HG02973 (cell line): ENCODE measurements at regions not wholly inside any gene's neighbourhood (a gene's known extent, or its start where the extent isn't known, plus 50 kb on each side); places are given as distances from the start of the nearest gene placed in this dataset.
"Not testable (repeated sequence)": the region's sequence is repeated elsewhere in the genome, so short reads cannot be mapped to it uniquely, and the experiment has no call there.

Experiments
- ATAC-seq: cut with Tn5 transposase; IDR thresholded peaks from one replicate; pipeline ENCODE4 v1.9.1; 2021; ENCODE audit warnings: moderate library complexity; ENCODE audit not compliant: unreplicated experiment

DNA sequence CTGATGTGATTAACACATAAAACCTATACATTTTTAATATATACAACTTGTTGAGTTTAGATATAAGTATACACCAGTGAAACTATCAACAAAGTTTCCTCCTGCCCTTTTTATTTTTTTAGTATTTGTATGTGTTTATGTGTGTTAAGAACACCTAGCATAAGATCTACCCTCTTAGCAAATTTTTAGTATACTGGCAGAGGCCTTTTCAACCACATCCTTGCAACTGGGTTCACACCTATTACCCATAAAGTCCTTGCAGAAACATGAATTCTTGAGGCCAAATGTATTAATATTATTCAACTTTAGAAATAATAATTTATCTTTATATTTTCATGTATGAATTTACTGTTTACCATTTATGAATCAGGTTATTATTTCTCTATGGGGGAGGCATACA lies 119.7 kb upstream of the CRIM1 start:
- no peak for ATAC-seq

DNA sequence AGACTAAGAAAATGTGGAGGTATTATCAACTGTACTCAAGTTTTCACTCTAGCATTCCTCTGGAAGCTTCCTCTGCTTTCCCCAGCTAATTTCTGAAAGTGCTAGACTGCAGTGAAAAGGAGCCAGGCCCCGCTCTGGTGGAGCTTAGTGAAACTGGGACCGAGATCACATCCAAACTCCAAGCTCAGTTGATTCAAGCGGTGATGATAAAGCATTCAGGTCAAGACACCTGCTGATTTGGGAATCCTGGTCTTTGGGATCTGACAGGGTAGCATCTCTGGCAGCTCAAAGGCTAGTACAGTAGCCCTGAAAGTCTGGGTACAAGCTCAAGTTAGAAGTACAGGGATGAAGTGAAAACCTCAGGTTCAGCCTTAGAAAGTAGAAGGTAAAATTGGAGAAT lies 120.2 kb upstream of the CRIM1 start:
- ATAC-seq: no peak

DNA sequence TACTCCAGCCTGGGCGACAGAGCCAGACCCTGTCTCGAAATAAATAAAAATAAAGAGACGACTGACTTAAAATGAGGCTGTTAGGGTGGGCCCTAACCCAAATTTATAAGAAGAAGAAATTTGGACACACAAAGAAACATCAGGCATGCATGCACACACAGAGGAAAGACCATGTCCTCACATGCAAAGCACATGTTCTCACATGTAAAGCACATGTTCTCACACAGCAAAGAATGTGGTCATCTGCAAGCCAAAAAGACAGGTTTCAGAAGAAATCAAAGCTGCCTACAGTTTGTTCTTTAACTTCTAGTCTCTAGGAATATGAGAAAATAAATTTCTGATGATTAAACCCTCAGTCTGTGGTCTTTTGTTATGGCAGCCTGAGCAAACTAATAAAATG lies 132.3 kb upstream of the CRIM1 start:
- ATAC-seq: no peak

DNA sequence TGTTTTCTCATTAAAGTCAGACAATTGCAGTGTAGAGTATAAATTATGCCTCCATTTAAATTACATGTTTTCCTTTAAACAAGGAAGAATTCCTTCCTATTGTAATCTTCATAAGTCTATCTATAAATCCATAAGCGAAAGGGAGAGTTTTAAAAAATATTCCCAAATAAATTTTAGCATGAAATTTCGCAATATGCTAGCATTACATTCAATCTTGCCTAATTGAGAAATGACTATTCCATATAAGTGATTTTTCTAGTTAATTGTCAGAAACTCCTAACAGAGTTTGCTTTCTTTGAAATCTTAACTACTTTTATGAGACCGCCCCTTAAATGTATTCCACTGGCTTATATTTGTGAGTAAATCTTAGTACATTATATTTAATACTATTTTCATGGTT lies 133.1 kb upstream of the CRIM1 start:
- no peak for ATAC-seq

DNA sequence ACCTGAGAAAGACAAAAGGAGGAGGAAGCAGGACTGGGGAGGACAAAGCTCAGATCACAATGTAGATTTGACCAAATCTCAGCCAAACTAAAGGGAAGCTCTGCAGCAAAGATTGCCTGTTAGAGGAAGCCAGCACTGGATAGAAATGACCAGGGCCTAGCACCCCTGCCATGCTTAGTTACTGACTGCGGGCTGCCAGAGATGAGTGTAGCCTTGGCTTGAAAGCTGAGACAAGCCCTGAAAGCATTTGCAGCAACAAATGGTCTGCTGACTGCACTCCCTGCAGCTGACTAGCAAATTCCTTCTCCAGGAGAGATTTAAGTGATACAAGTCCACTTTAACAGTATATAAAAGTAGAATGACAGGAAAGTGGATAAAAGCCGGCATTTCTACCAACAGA lies 140.9 kb upstream of the CRIM1 start:
- no peak for ATAC-seq

DNA sequence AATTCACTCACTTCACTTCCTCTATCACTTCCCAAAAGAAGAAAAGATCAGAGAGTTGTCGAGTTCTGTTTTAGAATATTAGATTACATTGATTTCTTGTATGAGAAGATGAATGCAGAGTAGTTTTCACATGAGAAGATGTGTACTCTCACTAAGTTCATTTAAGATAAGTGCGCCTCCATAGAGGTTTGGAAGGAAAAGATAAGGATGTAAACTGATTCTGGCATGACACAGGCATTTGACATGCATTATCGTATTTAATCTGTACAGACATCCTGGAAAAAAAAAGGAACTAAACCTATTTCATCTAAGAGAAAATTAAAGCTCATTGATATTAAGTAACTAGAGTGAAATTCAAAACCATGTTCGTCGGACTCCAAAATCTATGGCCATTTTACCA lies 152.2 kb upstream of the CRIM1 start:
- ATAC-seq: no peak

DNA sequence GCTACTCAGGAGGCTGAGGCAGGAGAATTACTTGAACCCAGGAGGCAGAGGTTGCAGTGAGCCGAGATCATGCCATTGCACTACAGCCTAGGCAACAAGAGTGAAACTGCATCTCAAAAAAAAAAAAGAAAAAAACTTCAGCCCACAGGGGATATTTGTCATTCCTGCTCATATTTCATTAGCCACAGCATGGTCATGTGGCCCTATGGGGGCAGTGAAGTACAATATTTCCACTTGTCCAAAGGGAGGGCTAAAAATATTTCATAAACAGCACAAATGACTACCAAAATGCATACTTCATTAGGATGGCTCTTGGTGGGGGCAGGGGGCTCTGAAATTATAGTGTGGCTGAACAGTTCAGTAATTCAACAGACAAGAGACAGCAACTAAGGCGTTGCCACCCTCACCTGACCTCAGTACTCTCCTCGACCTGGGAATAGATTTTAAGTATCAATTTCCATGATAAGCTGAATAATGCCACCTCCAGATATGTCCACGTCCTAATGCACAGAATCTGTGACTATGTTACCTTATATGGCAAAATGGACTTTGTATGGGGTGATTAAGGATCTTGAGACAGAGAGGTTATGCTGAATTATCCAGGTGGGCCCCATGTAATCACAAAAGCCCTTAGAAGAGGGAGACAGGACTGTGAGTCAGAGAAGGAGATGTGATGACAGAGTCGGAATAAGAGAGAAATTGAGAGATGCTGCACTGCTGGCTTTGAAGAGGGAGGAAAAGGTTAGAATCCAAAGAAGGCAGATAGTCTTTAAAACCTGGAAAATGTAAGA lies 158.2 kb upstream of the CRIM1 start:
- ATAC-seq: no peak

DNA sequence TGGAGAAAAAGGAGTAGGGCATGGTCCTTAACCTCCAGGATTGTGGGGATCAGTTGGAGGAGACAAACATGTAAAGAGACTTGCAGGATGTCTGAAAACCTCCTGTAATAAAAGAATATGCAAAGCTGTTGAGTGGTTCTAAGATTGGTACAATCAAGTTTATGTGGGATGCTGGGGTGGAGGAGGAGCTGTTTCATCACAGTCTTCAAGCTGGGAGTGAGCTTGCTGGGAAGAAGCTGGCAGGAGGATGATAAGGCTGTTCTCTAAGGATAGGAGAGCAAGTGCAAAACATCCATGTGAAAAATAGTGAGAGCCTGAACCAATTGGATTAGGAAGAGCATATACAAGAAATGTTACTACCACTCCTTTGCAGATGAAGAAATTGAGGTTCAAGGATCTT lies 161.9 kb upstream of the CRIM1 start:
- no peak for ATAC-seq

DNA sequence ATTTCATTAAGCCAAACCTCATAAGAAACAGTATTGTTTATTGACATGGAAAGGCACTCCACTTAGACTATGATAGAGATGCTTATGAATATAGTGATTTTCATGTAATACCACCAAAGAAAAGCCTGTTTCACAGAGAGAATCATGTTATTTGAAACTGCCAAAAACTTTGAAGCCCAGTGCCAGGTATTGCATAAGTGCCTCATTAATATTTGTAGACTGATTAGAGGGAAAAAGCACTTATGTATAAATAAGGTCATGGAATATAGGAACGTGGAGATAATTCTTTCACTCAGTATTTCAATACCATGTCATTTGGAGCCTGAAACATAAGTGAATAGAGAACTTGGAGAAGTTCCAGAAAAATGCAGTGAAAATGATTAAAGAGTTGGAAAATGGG lies 162.6 kb upstream of the CRIM1 start:
- no peak for ATAC-seq

DNA sequence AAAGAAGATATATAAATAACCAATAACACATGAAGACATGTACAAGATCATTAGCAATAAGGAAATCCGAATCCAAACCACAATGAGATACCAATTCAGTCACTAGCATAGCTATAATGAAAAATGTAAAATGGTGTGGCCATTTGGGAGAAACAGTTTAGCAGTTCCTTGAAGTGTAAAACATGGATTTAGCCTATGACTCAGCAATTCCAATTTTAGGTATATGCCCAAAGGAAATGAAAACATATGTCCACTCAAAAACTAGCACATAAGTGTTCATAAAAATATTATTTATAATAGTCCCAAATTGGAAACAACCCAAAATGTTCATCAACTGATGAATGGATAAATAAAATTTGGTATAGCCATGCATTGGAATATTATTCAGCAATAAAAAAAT lies 165.5 kb upstream of the CRIM1 start:
- no peak for ATAC-seq

DNA sequence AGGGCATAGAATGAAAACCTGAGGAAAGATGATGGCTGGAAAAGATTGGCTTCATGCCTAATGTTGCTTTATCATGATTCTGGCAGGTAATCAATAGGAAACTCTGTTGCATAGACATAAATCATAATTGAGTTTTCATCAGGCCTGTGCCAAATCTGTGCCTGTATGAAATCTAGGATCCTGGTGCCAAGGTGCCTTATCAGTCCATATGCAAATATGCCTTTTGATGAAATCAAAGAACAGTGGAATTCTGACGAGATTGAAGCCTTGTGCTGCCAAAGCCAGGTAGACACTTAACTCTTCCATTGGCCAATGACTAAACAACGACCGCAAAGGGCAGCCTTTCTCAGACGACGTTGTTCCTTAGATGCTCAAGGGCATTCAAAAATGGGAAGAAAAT lies 170.0 kb upstream of the CRIM1 start:
- no peak for ATAC-seq

DNA sequence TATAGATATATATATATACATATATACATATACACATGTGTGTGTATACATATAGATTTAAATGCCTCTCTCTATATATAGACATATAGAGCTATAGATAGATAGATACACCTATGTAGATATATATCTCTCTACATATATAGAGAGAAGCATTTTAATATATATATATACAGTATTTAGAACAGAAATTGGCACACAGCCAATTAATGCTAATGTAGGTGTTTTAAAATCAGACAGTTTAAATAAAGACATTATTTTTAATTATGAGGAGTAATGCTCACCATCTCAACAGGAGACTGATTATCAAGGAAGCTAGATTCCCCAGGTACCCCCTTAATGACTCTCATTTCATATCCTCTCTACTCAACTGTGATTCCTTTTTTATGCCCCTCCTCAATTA lies 170.7 kb upstream of the CRIM1 start:
- no peak for ATAC-seq

DNA sequence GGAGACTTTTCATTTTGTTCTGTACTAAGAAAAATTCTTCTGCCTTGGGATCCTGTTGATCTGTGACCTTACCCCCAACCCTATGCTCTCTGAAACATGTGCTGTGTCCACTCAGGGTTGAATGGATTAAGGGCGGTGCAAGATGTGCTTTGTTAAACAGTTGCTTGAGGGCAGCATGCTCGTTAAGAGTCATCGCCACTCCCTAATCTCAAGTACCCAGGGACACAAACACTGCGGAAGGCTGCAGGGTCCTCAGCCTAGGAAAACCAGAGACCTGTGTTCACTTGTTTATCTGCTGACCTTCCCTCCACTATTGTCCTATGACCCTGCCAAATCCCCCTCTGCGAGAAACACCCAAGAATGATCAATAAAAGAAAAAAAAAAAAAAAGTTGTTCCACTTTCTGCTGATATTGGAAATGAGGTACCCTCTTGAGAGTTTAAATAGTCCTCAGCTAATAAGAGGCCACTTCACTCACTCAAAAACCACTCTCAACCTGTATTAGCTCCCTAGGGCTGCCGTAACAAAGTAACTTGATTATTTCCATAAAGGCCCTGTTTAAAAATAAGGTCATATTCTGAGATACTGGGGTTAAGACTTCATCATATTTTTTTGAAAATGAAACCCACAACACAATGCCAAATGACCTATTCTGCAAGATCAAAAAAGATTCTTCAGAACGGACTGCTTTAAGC lies 174.6 kb upstream of the CRIM1 start:
- not testable (repeated sequence) for ATAC-seq

DNA sequence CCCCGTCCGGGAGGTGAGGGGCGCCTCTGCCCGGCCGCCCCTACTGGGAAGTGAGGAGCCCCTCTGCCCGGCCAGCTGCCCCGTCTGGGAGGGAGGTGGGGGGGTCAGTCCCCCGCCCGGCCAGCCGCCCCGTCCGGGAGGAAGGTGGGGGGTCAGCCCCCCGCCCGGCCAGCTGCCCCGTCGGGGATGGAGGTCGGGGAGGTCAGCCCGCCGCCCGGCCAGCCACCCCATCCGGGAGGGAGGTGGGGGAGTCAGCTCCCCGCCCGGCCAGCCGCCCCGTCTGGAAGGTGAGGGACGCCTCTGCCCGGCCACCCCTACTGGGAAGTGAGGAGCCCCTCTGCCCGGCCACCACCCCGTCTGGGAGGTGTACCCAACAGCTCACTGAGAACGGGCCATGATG lies 175.3 kb upstream of the CRIM1 start:
- not testable (repeated sequence) for ATAC-seq

DNA sequence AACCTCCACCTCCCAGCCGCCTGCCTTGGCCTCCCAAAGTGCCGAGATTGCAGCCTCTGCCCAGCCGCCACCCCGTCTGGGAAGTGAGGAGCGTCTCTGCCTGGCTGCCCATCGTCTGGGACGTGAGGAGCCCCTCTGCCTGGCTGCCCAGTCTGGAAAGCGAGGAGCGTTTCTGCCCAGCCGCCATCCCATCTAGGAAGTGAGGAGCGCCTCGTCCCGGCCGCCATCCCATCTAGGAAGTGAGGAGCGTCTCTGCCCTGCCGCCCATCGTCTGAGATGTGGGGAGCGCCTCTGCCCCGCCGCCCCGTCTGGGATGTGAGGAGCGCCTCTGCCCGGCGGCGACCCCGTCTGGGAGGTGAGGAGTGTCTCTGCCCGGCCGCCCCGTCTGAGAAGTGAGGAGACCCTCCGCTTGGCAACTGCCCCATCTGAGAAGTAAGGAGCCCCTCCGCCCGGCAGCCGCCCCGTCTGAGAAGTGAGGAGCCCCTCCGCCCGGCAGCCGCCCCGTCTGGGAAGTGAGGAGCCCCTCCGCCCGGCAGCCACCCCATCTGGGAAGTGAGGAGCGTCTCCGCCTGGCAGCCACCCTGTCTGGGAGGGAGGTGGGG lies 175.8 kb upstream of the CRIM1 start:
- ATAC-seq: not testable (repeated sequence)

DNA sequence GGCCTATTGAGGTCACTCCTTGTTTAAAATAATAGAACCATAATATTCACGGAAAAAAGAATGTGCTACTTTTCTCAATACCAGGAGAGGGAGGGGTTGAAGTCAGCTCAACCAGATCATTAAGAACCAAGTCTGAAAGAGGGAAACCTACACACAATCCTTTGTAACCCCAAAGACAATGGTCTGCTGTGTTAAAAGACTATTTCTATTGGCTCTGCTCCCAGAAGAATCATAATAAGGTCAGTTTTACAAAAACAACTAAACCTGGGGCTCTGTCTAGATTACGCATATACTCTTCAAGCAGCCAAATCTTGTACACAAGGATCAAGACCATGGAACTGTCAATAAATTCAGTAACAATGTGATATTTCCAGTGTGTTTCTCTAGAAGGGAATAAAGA lies 177.2 kb upstream of the CRIM1 start:
- no peak for ATAC-seq

DNA sequence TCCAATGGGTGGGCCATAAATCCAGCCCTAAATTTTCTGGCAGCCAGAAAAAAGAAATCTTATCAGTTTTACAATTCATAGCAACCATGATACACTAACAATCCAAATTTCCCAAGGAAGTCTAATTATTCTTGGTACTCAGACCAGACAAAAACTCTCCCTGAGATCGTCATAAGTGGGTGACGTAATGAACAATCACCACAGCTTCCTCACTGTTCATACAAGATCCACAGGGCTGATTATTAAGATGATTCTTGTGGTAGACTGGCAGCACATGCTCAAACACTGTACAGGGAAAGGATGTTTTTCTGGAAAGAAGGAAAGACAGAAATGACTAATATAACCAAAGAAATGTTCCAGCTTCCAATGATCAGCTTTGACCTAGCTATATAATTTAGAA lies 178.3 kb upstream of the CRIM1 start:
- no peak for ATAC-seq

DNA sequence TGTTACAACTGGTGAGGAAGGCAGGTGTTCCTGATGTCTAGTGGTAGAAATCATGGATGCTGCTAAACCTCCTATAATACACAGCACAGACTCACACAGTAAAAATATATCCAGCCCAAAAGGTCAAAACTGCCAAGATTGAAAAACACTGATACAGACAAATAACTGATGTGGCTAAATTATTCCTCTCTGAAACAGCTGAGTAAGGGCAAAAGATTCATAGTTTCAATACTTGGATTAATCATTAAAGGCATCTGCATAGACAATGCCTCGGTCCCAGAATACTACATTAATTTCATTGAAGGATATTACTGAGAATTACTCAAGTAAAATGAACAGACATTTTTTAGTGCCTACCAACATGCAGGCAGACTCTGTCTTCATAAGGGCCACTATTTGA lies 180.7 kb upstream of the CRIM1 start:
- ATAC-seq: no peak

DNA sequence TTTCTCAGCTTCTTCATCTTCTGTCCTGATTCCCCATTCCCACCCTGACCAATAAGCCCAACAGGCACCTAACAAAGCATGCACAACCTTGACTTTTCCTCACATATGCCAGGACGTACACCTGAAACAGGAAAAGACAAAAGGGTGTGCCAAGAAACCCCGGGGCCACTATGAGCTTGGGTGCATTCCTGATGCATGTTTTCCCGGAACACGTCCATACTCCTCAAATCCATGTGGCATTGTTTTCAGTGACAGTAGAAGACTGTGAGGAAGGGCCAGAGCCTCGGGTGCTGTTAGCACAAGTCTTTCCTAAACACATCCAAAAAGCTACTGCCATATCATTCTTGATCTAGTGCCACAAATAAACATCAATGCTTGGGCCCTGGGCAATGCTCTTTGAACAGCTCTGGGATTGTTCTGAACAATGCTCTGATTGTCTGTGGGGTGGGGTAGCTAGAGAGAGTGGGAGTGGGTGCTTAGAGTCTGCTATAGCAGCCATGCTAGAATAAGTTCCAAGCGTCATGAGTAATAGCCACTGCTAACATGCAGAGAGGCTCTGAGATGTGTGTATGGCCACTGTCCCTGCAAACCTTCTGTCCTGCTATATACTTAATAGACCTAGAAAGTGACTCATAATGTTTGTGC lies 181.7 kb upstream of the CRIM1 start:
- ATAC-seq: no peak

DNA sequence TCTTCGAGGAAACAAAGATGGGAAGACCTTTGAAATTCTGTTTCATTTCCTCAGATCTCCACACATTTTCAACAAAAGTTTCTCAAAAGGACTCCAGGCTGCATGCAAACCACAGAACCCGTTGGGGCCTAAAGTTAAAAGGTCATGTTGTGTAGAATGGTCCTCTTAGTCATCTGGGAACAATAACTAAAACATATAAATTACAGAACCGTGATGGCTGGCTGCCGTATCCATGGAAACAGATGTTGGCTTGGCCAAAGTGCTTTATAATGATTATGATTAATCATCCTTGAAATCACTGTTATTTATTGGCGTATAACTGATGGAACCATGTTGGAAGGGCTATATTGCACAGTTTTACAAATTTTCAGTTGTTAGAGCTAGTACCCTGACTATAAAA lies 182.8 kb upstream of the CRIM1 start:
- ATAC-seq: no peak

DNA sequence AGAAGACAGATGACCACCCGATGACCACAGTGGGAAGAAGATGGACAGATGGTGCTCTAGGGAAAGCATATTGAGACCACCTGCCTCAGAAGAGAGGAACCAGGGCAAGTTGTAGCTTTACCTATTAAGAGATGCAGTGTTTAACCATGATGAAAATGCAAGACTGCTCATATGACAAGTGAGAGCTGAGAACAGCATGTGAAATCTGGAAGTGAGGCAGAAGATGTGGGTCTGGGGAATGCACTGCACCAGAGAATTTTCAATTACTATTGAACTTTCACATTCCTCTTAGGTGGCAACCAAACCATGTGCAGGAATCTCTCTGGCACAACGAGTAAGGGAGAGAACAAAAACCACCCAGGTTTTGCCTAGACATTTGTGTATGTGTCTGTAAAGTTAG lies 184.8 kb upstream of the CRIM1 start:
- no peak for ATAC-seq

DNA sequence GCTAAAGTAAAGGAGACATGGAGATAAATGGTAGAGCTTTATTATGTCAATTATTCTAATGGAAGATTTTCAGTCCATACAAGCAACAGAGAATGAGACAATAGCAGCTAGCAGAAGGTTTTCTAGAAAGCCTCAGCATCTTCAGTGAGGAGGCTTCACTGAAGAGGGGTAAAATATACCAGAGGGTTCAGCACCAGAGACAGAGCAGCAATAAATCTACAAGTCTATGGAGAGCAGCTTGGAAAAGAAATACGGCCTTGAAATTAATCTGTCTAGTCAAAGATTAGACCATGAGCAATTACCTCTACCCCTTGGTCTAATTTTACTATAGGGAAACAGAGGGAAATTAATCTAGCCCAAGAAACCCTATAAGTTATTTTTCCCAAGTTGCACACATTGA lies 185.7 kb upstream of the CRIM1 start:
- no peak for ATAC-seq
